ENCODE measurements at regions not wholly inside any gene's neighbourhood (a gene's known extent, or its start where the extent isn't known, plus 50 kb on each side); places are given as distances from the start of the nearest gene placed in this dataset.

GRCh38 chr13:83204886-83205285, 677.4 kb downstream of the SLITRK1 start (continued):
- no peak for TF ChIP-seq EZH2phosphoT487 (IDR thresholded peaks at IDR 0.05; ENCODE audit: unreplicated experiment)
- TF ChIP-seq CREB1 (CRISPR knock-in tag; IDR thresholded peaks at IDR 0.05; ENCODE audit: low read depth), result no peak
- no peak for TF ChIP-seq ZNF331 (CRISPR knock-in tag; IDR thresholded peaks at IDR 0.05; ENCODE audit: low read depth)
- TF ChIP-seq JUNB (IDR thresholded peaks at IDR 0.05; ENCODE audit: unreplicated experiment), result no peak
- TF ChIP-seq NANOG (IDR thresholded peaks at IDR 0.05; ENCODE audit: borderline replicate concordance), result no peak
- no peak for TF ChIP-seq REST (IDR thresholded peaks at IDR 0.05; ENCODE audit: unreplicated experiment)

- no peaks in the 10 kb centered on the region for H3K36me3 Mint-ChIP-seq (ENCODE audit: low read depth)
- no peaks in the 10 kb centered on the region for H3K36me3 ChIP-seq (ENCODE audit: insufficient read depth)
- DNase-seq (ENCODE audit: low spot score) (no peak), ATAC-seq (no peak)
- H3K79me2 ChIP-seq (replicated peaks; ENCODE audit: insufficient read depth), result no peaks in the 10 kb centered on the region
- H3K4me1 ChIP-seq (ENCODE audit: insufficient read depth), result no peaks in the 10 kb centered on the region
- H3K4me3 Mint-ChIP-seq, result no peak overlapping the region
- H3K4me1 Mint-ChIP-seq, result no peaks in the 10 kb centered on the region
- H3K27ac ChIP-seq (ENCODE audit: low read depth), result no peak overlapping the region
- no peaks in the 10 kb centered on the region for H3F3A ChIP-seq (replicated peaks; ENCODE audit: low read depth)
- no peak overlapping the region for H3K27ac Mint-ChIP-seq
- H3K27me3 Mint-ChIP-seq (ENCODE audit: insufficient read depth, low read depth, poor library complexity), result no peaks in the 10 kb centered on the region
- H3K9me3 Mint-ChIP-seq, result peaks cover 5% of the 10 kb centered on the region; the same call in 2 of the 3 replicates
- no peaks in the 10 kb centered on the region for H4K20me1 ChIP-seq (replicated peaks; ENCODE audit: insufficient read depth)
- H3K4me3 ChIP-seq, result no peak overlapping the region
- no peaks in the 10 kb centered on the region for H3K27me3 ChIP-seq (ENCODE audit: insufficient read depth)
- H3K9me2 ChIP-seq (ENCODE audit: insufficient read depth), result no peaks in the 10 kb centered on the region
- H3K4me2 ChIP-seq, result no peak overlapping the region
- H2AFZ ChIP-seq, result no peak overlapping the region
- TF ChIP-seq ZNF462 (CRISPR knock-in tag; IDR thresholded peaks at IDR 0.05), result no peak
- no peak for TF ChIP-seq REST (IDR thresholded peaks at IDR 0.05; ENCODE audit: unreplicated experiment)
- no peak for TF ChIP-seq ZNF114 (CRISPR knock-in tag; IDR thresholded peaks at IDR 0.05)
- TF ChIP-seq EZH2phosphoT487 (IDR thresholded peaks at IDR 0.05; ENCODE audit: unreplicated experiment), result no peak
- no peak for TF ChIP-seq EZH2 (IDR thresholded peaks at IDR 0.05; ENCODE audit: low read depth, unreplicated experiment)
- no peak for TF ChIP-seq JUNB (IDR thresholded peaks at IDR 0.05; ENCODE audit: unreplicated experiment)
- TF ChIP-seq, protein P1, sequence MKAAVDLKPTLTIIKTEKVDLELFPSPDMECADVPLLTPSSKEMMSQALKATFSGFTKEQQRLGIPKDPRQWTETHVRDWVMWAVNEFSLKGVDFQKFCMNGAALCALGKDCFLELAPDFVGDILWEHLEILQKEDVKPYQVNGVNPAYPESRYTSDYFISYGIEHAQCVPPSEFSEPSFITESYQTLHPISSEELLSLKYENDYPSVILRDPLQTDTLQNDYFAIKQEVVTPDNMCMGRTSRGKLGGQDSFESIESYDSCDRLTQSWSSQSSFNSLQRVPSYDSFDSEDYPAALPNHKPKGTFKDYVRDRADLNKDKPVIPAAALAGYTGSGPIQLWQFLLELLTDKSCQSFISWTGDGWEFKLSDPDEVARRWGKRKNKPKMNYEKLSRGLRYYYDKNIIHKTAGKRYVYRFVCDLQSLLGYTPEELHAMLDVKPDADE (IDR thresholded peaks at IDR 0.05), result no peak
- TF ChIP-seq POLR2AphosphoS5 (IDR thresholded peaks at IDR 0.05; ENCODE audit: low read depth), result no peak
- TF ChIP-seq STAT1 (IDR thresholded peaks at IDR 0.05; ENCODE audit: unreplicated experiment), result no peak
Observed at GRCh38 chr13:83201506-83201905, 680.8 kb downstream of the SLITRK1 start.
